Activated naive CD4-positive, alpha-beta T cell treated with anti-CD3 and anti-CD28 coated beads, Interleukin-2, amount 50 U/mL, for 16 hours (primary cell): ENCODE measurements at regions not wholly inside any gene's neighbourhood (a gene's known extent, or its start where the extent isn't known, plus 50 kb on each side); places are given as distances from the start of the nearest gene placed in this dataset.

Experiments
- DNase-seq: peaks from one replicate; pipeline ENCODE4 v3.0.0-alpha.2; 2020

- DNase-seq = no peak
These were observed 51.9 kb upstream of the TSPAN11 start for GRCh38 chr12:30874455-30875321.

- DNase-seq = no peak
These were observed 55.9 kb upstream of the TSPAN11 start for GRCh38 chr12:30870491-30871265.

- DNase-seq = no peak
These were observed 59.1 kb upstream of the TSPAN11 start for GRCh38 chr12:30867415-30867814.

GRCh38 chr12:30866256-30866655 is 60.3 kb upstream of the TSPAN11 start:
- no peak for DNase-seq

GRCh38 chr12:30863839-30864238 is 62.7 kb upstream of the TSPAN11 start:
- no peak for DNase-seq

GRCh38 chr12:30862486-30862885 is 64.1 kb upstream of the TSPAN11 start:
- DNase-seq = no peak

- no peak for DNase-seq
These were observed 67.3 kb upstream of the TSPAN11 start for GRCh38 chr12:30859226-30859625.

GRCh38 chr12:30858471-30858870 is 68.1 kb upstream of the TSPAN11 start:
- DNase-seq = no peak

GRCh38 chr12:30853561-30854133 is 72.9 kb upstream of the TSPAN11 start:
- no peak for DNase-seq

GRCh38 chr12:30850684-30851083 is 75.9 kb upstream of the TSPAN11 start:
- DNase-seq = no peak

- no peak for DNase-seq
These were observed 79.3 kb upstream of the TSPAN11 start for GRCh38 chr12:30847259-30847658.

- DNase-seq = no peak
These were observed 79.8 kb upstream of the TSPAN11 start for GRCh38 chr12:30846776-30847175.

GRCh38 chr12:30845676-30846075 is 80.9 kb upstream of the TSPAN11 start:
- no peak for DNase-seq

GRCh38 chr12:30843211-30843610 is 83.3 kb upstream of the TSPAN11 start:
- no peak for DNase-seq

GRCh38 chr12:30840715-30841114 is 85.8 kb upstream of the TSPAN11 start:
- DNase-seq = no peak

- no peak for DNase-seq
These were observed 85.0 kb upstream of the CAPRIN2 start for GRCh38 chr12:30839643-30840220.

GRCh38 chr12:30837595-30837994 is 82.8 kb upstream of the CAPRIN2 start:
- no peak for DNase-seq

- DNase-seq = no peak
These were observed 82.1 kb upstream of the CAPRIN2 start for GRCh38 chr12:30836656-30837445.

GRCh38 chr12:30835216-30835615 is 80.5 kb upstream of the CAPRIN2 start:
- no peak for DNase-seq

GRCh38 chr12:30830751-30831150 is 76.0 kb upstream of the CAPRIN2 start:
- DNase-seq = no peak

GRCh38 chr12:30829876-30830275 is 75.1 kb upstream of the CAPRIN2 start:
- DNase-seq = no peak

- DNase-seq = no peak
These were observed 73.9 kb upstream of the CAPRIN2 start for GRCh38 chr12:30828686-30829085.
